ENCODE measurements at regions not wholly inside any gene's neighbourhood (a gene's known extent, or its start where the extent isn't known, plus 50 kb on each side); places are given as distances from the start of the nearest gene placed in this dataset.
"Not testable (repeated sequence)": the region's sequence is repeated elsewhere in the genome, so short reads cannot be mapped to it uniquely, and the experiment has no call there.

DNA sequence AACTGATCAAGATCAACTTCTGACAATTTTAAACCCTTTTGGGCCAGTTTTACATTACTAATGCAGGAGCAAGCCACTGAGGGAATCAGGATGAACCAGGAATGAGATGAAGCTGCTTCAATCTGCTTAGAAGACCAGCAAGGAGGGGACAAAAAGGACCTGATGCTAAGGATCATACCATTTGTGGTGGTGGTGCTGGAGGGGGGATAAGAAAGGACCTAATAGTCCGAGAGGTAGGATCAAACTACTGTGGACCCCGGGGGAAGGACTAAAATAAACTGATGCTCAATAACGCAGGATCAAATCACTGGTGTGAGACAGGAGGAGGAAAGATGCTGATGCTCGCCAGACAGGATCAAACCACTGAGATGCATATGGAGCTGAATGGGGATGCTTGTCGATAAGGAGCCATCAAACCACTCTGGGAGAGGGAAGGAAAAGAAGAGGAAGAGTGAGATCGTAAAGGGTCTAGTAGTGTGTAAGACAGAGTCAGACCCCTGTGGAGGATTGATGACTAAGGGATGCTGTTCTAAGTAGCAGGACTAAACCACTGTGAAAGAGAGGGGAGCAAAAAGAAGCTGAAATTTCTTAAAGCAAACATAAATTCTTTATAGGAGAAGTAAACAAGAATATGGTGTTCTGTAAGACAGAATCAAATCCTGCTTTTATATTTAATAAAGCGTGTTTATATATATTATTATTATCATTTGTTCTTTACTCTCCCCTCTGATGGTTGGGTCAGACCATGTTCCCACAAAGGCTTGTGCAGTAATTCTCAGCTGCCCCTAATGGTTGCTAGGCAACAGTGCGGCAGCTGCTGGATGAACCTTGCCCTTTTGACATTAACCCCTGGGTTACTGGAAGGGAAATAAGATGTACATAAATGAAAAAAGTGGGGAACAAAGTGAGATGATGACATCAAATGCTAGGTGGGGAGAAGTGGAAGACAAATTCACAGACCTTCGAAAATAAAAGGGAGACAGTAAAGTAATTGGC is 432.5 kb upstream of the FGF16 start:
- Mint-ChIP-seq H3K9me3 (no peaks in the 10 kb centered on the region), H3K27ac (no peak overlapping the region), H3K36me3 (ENCODE audit: low read depth) (no peaks in the 10 kb centered on the region), H3K4me3 (ENCODE audit: low read depth) (no peak overlapping the region), H3K4me1 (ENCODE audit: low read depth) (no peaks in the 10 kb centered on the region), H3K27me3 (ENCODE audit: low read depth) (no peaks in the 10 kb centered on the region)
- no peak for DNase-seq (ENCODE audit: low spot score)
- intact Hi-C loops (cut with micrococcal nuclease): no loop called here

DNA sequence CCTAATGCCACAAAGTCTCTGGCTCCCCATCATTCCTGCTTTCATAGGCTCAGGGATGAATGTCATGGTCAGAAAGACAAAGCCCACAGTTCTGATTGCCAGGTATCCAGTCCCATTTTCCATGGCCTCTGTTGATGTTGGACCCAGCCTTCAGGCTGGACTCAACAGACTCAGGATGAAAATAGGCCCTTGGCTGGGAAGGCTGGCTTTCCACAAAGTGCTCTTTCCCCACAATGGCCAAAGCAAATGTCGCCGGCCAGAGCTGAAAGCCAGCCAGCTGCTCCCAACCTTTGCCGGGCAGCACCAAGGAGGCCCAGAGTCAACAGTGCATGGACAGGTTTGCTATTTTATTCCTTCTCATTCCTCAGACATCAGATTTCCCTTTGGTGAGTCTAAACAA is 430.1 kb upstream of the FGF16 start:
- DNase-seq (ENCODE audit: low spot score): no peak
- Mint-ChIP-seq H3K27ac (no peak overlapping the region), H3K36me3 (ENCODE audit: low read depth) (no peaks in the 10 kb centered on the region), H3K9me3 (no peaks in the 10 kb centered on the region), H3K4me1 (ENCODE audit: low read depth) (no peaks in the 10 kb centered on the region), H3K4me3 (ENCODE audit: low read depth) (no peak overlapping the region), H3K27me3 (ENCODE audit: low read depth) (no peaks in the 10 kb centered on the region)
- intact Hi-C loops (cut with micrococcal nuclease): no loop called here

DNA sequence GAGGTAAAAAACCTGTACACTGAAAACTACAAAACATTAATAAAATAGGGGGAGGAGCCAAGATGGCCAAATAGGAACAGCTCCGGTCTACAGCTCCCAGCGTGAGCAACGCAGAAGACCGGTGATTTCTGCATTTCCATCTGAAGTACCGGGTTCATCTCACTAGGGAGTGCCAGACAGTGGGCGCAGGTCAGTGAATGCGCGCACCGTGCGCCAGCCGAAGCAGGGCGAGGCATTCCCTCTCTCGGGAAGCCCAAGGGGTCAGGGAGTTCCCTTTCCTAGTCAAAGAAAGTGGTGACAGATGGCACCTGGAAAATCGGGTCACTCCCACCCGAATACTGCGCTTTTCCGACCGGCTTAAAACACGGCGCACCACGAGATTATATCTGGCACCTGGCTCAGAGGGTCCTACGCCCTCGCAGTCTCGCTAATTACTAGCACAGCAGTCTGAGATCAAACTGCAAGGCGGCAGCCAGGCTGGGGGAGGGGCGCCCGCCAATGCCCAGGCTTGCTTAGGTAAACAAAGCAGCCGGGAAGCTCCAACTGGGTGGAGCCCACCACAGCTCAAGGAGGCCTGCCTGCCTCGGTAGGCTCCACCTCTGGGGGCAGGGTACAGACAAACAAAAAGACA is 400.9 kb upstream of the FGF16 start:
- DNase-seq (ENCODE audit: low spot score); H3K4me3 Mint-ChIP-seq (ENCODE audit: low read depth); H3K4me1 Mint-ChIP-seq (ENCODE audit: low read depth): not testable (repeated sequence)

DNA sequence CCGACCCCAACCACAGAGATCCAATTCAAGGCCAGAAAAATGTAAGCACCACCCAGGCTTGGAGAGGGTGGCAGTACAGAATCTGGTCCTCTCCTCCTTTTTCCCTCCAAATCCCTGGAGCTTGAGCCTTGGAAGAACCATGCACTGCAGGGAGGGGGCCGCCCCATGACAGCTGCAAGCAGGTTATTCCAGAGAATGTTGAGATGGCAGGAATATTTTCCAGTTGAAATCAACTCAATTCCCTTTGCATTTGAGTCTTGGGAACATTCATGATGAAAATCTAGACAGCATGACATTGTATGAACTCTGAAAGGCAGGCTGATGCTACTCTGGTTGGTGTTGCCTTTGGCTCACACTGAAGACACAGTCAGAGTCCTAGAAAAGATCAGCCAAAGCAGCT is 386.6 kb upstream of the FGF16 start:
- no peak overlapping the region for H3K27ac Mint-ChIP-seq
- H3K27me3 Mint-ChIP-seq (ENCODE audit: low read depth): no peaks in the 10 kb centered on the region
- no peak overlapping the region for H3K4me3 Mint-ChIP-seq (ENCODE audit: low read depth)
- no peaks in the 10 kb centered on the region for H3K36me3 Mint-ChIP-seq (ENCODE audit: low read depth)
- peaks cover 2% of the 10 kb centered on the region for H3K4me1 Mint-ChIP-seq (ENCODE audit: low read depth)
- DNase-seq (ENCODE audit: low spot score): no peak
- intact Hi-C loops (cut with micrococcal nuclease): no loop called here
- H3K9me3 Mint-ChIP-seq: no peaks in the 10 kb centered on the region

More for the DNA sequence above, 400.9 kb upstream of the FGF16 start:
- H3K27ac Mint-ChIP-seq; intact Hi-C loops (cut with micrococcal nuclease); H3K9me3 Mint-ChIP-seq; H3K27me3 Mint-ChIP-seq (ENCODE audit: low read depth); H3K36me3 Mint-ChIP-seq (ENCODE audit: low read depth): not testable (repeated sequence)

DNA sequence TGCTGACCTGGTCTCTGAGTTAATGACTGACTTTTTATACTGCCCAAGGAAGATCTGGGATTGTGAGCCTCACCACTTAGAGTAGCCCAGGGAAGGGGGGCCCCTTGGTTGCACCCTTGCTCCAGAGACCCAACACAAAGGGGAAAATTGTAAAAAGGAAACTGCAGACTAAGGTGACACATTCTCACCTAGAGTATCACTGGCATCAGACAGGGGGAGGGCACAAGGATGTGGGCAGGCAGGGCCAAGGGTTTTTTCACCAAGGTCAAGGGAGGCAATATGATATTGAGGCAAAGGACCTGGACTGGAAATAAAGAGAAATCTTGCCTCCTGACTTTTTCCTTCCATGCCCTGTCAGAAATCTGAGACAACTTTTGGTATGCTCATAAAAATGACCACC is 386.2 kb upstream of the FGF16 start:
- H3K27ac Mint-ChIP-seq: no peak overlapping the region
- H3K36me3 Mint-ChIP-seq (ENCODE audit: low read depth): no peaks in the 10 kb centered on the region
- H3K4me1 Mint-ChIP-seq (ENCODE audit: low read depth): peaks cover 2% of the 10 kb centered on the region
- H3K9me3 Mint-ChIP-seq: no peaks in the 10 kb centered on the region
- H3K4me3 Mint-ChIP-seq (ENCODE audit: low read depth): no peak overlapping the region
- DNase-seq (ENCODE audit: low spot score): no peak
- no peaks in the 10 kb centered on the region for H3K27me3 Mint-ChIP-seq (ENCODE audit: low read depth)
- intact Hi-C loops (cut with micrococcal nuclease): no loop called here

DNA sequence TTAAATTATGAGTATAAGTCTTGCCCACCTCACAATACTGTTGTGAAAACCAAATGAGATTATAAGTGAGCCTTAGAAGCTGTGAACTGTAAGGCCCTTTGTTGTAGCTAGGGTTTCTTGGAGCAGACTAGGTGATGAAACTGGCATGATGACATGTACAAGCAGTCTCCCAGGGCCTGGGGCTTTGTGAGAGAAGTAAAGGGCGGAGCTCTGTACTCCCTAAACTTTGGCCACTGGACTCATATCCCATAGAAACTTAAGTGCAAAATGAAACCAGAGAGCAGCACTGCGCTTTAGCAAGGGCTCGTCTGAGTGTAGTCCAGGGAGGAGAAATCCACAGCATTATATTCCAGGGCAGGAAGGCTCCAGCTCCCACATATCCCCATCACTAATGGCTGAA is 385.6 kb upstream of the FGF16 start:
- Mint-ChIP-seq H3K9me3 (no peaks in the 10 kb centered on the region), H3K27ac (no peak overlapping the region), H3K4me1 (ENCODE audit: low read depth) (peaks cover 2% of the 10 kb centered on the region), H3K36me3 (ENCODE audit: low read depth) (no peaks in the 10 kb centered on the region), H3K4me3 (ENCODE audit: low read depth) (no peak overlapping the region), H3K27me3 (ENCODE audit: low read depth) (no peaks in the 10 kb centered on the region)
- intact Hi-C loops (cut with micrococcal nuclease): no loop called here
- no peak for DNase-seq (ENCODE audit: low spot score)

DNA sequence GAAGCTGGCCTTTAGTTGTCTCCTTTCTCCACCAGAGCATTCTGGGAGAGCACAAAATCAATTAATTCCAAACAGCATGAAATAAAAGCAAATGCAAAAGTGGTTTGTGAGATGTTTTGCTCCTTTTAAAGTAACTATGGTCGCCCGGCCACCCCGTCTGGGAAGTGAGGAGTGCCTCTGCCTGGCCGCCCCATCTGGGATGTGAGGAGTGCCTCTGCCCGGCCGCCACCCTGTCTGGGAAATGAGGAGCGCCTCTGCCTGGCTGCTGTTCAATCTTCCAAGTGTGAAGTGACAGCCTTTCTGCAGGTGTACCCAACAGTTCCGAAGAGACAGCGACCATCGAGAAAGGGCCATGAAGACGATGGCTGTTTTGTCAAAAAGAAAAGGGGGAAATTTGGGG is 381.3 kb upstream of the FGF16 start:
- Mint-ChIP-seq H3K4me3 (ENCODE audit: low read depth) (no peak overlapping the region), H3K4me1 (ENCODE audit: low read depth) (peaks cover 9% of the 10 kb centered on the region), H3K27ac (no peak overlapping the region), H3K9me3 (no peaks in the 10 kb centered on the region), H3K27me3 (ENCODE audit: low read depth) (no peaks in the 10 kb centered on the region), H3K36me3 (ENCODE audit: low read depth) (no peaks in the 10 kb centered on the region)
- DNase-seq (ENCODE audit: low spot score): no peak
- intact Hi-C loops (cut with micrococcal nuclease): no loop called here

DNA sequence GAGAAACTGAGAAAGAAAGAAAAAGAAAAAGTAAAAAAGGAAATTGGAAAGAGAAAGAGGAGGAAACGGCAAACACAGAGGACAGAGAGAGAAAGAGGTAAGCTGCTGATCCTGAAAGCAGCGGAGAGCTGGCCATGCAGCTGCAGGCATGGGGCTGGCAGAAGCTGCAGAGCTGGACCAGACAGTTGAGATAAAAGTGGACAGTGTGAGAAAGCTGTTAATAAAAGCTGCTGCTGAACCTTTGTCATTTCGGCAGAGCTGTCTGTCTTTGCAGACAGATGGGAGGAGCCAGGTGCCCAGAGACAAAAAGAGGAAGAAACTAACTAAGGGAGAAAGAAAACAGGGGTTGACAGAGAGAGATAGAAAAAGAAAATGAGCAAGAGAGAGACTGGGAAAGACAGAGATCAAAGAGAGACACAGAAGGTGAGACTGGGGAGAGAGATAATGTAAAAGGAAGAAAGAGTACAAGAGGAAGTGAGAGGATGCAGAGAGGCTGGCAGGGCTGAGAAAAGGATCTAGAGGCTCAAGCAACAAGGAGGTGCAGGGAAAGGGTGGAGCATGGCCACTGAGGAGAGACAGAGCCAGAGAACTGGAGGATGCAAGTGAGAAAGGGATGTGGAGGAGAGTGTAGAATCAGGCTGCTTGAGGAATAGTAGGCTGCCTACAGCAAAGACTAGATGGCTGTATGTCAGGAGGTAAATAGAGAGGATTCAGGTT is 376.8 kb upstream of the FGF16 start:
- Mint-ChIP-seq H3K27ac (no peak overlapping the region), H3K4me1 (ENCODE audit: low read depth) (peaks cover 8% of the 10 kb centered on the region), H3K4me3 (ENCODE audit: low read depth) (peak overlapping the region; percentile 45), H3K36me3 (ENCODE audit: low read depth) (no peaks in the 10 kb centered on the region), H3K9me3 (no peaks in the 10 kb centered on the region), H3K27me3 (ENCODE audit: low read depth) (no peaks in the 10 kb centered on the region)
- intact Hi-C loops (cut with micrococcal nuclease): no loop called here
- no peak for DNase-seq (ENCODE audit: low spot score)

DNA sequence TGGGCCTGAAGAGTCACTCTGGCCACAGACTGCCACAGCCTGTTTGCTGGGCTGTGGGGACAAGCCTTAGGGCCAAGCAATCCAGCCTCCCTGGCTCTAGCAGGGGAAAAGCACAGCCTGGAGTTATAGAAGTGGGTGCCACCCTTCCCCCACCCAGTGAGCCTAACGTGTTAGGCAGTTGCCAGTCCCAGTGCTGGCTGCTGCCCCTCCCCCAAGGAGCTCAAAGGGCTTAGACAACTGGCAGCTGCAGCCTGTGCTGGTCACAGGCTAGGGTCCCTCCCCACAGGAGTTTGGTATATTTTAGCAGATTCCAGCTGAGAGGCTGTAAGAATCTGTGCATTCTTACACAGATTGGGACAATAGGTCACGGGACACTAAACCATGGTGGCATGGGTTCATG is 370.3 kb upstream of the FGF16 start:
- Mint-ChIP-seq H3K36me3 (ENCODE audit: low read depth) (no peaks in the 10 kb centered on the region), H3K27ac (no peak overlapping the region), H3K4me3 (ENCODE audit: low read depth) (no peak overlapping the region), H3K27me3 (ENCODE audit: low read depth) (no peaks in the 10 kb centered on the region), H3K4me1 (ENCODE audit: low read depth) (no peaks in the 10 kb centered on the region), H3K9me3 (peaks cover 21% of the 10 kb centered on the region)
- intact Hi-C loops (cut with micrococcal nuclease): no loop called here
- DNase-seq (ENCODE audit: low spot score): no peak

DNA sequence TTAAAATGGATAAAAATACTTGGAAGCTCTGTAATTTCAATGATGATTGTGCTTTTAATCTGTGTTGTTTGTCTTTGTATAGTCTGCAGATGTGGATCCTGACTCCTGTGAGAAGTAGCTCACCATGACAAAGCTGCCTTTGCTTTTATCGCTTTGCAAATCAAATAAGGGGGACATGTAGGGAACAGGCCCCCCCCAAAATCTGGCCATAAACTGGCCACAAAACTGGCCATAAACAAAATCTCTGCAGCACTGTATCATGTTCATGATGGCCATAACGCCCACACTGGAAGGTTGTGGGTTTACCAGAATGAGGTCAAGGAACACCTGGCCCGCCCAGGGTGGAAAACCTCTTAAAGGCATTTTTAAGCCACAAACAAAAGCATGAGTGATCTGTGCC is 366.0 kb upstream of the FGF16 start:
- H3K27me3 Mint-ChIP-seq (ENCODE audit: low read depth); H3K36me3 Mint-ChIP-seq (ENCODE audit: low read depth); intact Hi-C loops (cut with micrococcal nuclease); H3K4me3 Mint-ChIP-seq (ENCODE audit: low read depth); DNase-seq (ENCODE audit: low spot score); H3K4me1 Mint-ChIP-seq (ENCODE audit: low read depth); H3K27ac Mint-ChIP-seq: not testable (repeated sequence)
- H3K9me3 Mint-ChIP-seq: peaks cover 22% of the 10 kb centered on the region

DNA sequence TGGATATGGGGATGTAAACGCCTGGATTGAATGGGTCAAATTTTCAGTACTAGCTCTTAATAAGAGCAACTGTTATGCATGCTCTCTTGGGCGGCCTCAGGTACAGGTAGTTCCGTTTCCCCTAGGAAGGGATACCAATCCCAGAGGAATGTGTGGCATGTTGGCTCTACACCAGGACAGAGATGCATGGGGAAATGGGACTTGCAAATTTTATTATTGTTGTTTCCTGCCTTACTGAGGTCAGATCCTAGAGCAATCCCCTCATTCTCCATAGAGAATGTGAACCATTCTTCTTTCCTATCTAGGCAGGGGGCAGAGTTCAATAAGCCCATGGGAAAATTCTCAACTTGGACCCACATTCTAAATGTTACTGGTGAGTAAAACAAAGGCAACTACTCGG is 361.8 kb upstream of the FGF16 start:
- Mint-ChIP-seq H3K9me3 (peaks cover 13% of the 10 kb centered on the region), H3K27me3 (ENCODE audit: low read depth) (no peaks in the 10 kb centered on the region), H3K36me3 (ENCODE audit: low read depth) (no peaks in the 10 kb centered on the region), H3K4me1 (ENCODE audit: low read depth) (no peaks in the 10 kb centered on the region), H3K27ac (no peak overlapping the region), H3K4me3 (ENCODE audit: low read depth) (no peak overlapping the region)
- DNase-seq (ENCODE audit: low spot score): no peak
- intact Hi-C loops (cut with micrococcal nuclease): no loop called here

DNA sequence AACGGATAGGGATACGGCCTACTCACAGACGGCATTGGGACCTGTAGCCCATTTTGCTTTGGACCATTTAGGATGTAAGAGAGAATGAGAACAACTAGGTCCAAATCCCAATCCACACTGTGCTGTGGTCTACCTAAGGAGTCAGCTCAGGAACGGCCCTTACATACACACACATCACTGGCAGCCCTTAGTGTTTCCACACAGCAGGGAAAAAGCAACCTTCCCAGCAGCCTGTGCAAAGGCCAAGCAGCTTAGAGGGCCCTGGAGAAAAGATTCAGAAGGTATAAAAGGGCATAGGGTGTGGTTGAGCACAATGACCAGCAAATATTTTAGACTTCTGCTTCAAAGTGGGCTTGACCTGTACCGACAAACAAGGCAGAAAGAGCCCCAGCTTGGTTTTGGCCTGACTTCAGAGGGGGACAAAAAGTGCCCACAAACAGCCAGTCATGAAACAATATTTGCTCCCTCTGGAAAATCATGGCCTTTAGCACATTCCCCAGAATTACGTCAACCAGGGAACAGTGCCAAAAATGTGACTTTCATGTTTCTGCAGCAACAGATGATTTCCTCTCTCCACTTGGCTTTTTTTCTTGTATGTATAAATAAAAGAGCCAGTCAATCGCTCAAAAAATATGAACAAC is 359.5 kb upstream of the FGF16 start:
- DNase-seq (ENCODE audit: low spot score): no peak
- no peaks in the 10 kb centered on the region for H3K36me3 Mint-ChIP-seq (ENCODE audit: low read depth)
- H3K4me1 Mint-ChIP-seq (ENCODE audit: low read depth): no peaks in the 10 kb centered on the region
- no peaks in the 10 kb centered on the region for H3K27me3 Mint-ChIP-seq (ENCODE audit: low read depth)
- no peaks in the 10 kb centered on the region for H3K9me3 Mint-ChIP-seq
- H3K4me3 Mint-ChIP-seq (ENCODE audit: low read depth): no peak overlapping the region
- intact Hi-C loops (cut with micrococcal nuclease): no loop called here
- H3K27ac Mint-ChIP-seq: no peak overlapping the region
